GM19395 (cell line): ENCODE measurements at regions not wholly inside any gene's neighbourhood (a gene's known extent, or its start where the extent isn't known, plus 50 kb on each side); places are given as distances from the start of the nearest gene placed in this dataset.

Experiments used
- ATAC-seq: cut with Tn5 transposase; IDR thresholded peaks from one replicate; pipeline ENCODE4 v1.9.1; 2021; ENCODE audit warnings: mild to moderate bottlenecking, moderate library complexity; ENCODE audit not compliant: unreplicated experiment

- no peak for ATAC-seq
Measured at GRCh38 chr1:98386675-98387440, 274.7 kb upstream of the SNX7 start.

GRCh38 chr1:98385652-98386051 lies 275.9 kb upstream of the SNX7 start:
- ATAC-seq: no peak

- ATAC-seq: no peak
Measured at GRCh38 chr1:98384461-98385141, 276.9 kb upstream of the SNX7 start.

- ATAC-seq: no peak
Measured at GRCh38 chr1:98382986-98383740, 278.4 kb upstream of the SNX7 start.

GRCh38 chr1:98382586-98382985 lies 278.9 kb upstream of the SNX7 start:
- ATAC-seq: no peak

GRCh38 chr1:98374098-98374497 lies 287.4 kb upstream of the SNX7 start:
- no peak for ATAC-seq

- ATAC-seq: no peak
Measured at GRCh38 chr1:98373056-98373455, 288.5 kb upstream of the SNX7 start.

- ATAC-seq: no peak
Measured at GRCh38 chr1:98371764-98372163, 289.8 kb upstream of the SNX7 start.

- no peak for ATAC-seq
Measured at GRCh38 chr1:98369463-98369862, 292.1 kb upstream of the SNX7 start.

GRCh38 chr1:98368995-98369394 lies 292.5 kb upstream of the SNX7 start:
- no peak for ATAC-seq

GRCh38 chr1:98367426-98367825 lies 294.1 kb upstream of the SNX7 start:
- no peak for ATAC-seq

- no peak for ATAC-seq
Measured at GRCh38 chr1:98366343-98366742, 295.2 kb upstream of the SNX7 start.

GRCh38 chr1:98364544-98364943 lies 297.0 kb upstream of the SNX7 start:
- no peak for ATAC-seq

GRCh38 chr1:98360864-98361263 lies 300.7 kb upstream of the SNX7 start:
- ATAC-seq: no peak

GRCh38 chr1:98355656-98356383 lies 305.7 kb upstream of the SNX7 start:
- ATAC-seq: no peak

- ATAC-seq: no peak
Measured at GRCh38 chr1:98352378-98352777, 309.1 kb upstream of the SNX7 start.

- ATAC-seq: no peak
Measured at GRCh38 chr1:98351561-98351960, 310.0 kb upstream of the SNX7 start.

GRCh38 chr1:98345417-98345816 lies 316.1 kb upstream of the SNX7 start:
- no peak for ATAC-seq

- no peak for ATAC-seq
Measured at GRCh38 chr1:98344731-98345130, 316.8 kb upstream of the SNX7 start.

- no peak for ATAC-seq
Measured at GRCh38 chr1:98342566-98342965, 319.0 kb upstream of the SNX7 start.

- ATAC-seq: no peak
Measured at GRCh38 chr1:98340511-98340910, 321.0 kb upstream of the SNX7 start.
